ENCODE measurements at regions not wholly inside any gene's neighbourhood (a gene's known extent, or its start where the extent isn't known, plus 50 kb on each side); places are given as distances from the start of the nearest gene placed in this dataset.
"Not testable (repeated sequence)": the region's sequence is repeated elsewhere in the genome, so short reads cannot be mapped to it uniquely, and the experiment has no call there.

- Histone ChIP-seq H3K27me3 (ENCODE audit: insufficient read depth, low read length, poor library complexity) (no peaks in the 10 kb centered on the region), H3K56ac (ENCODE audit: low read length) (no peak overlapping the region), H3K79me2 (ENCODE audit: control insufficient read depth, insufficient read depth, low read length) (no peaks in the 10 kb centered on the region), H3K4me1 (ENCODE audit: control insufficient read depth, low read depth, low read length) (no peaks in the 10 kb centered on the region), H3K4me2 (ENCODE audit: low read length) (no peak overlapping the region), H3K36me3 (ENCODE audit: control insufficient read depth, insufficient read depth, low read length) (no peaks in the 10 kb centered on the region), H3K4me3 (ENCODE audit: low read length) (no peak overlapping the region), H3K4ac (ENCODE audit: low read depth, low read length) (no peak overlapping the region), H3K9ac (ENCODE audit: low read length) (no peak overlapping the region), H4K5ac (ENCODE audit: low read length) (no peak overlapping the region), H3K23ac (ENCODE audit: low read length) (no peak overlapping the region), H2BK15ac (replicated peaks; ENCODE audit: low read depth) (no peak overlapping the region), H4K8ac (ENCODE audit: low read depth, low read length) (no peak overlapping the region), H3K79me1 (ENCODE audit: low read length) (no peaks in the 10 kb centered on the region), H3K27ac (ENCODE audit: low read depth, low read length) (no peak overlapping the region), H2AK5ac (ENCODE audit: low read length) (no peak overlapping the region), H3K18ac (ENCODE audit: low read length) (no peak overlapping the region), H2BK5ac (ENCODE audit: low read length) (no peak overlapping the region), H2BK120ac (ENCODE audit: low read depth, low read length) (no peak overlapping the region)
- no CpG with 5 or more reads among the region's 4 CpGs for whole genome bisulfite sequencing (ENCODE audit: extremely low coverage, insufficient coverage, low lambda C conversion rate)
- DNase-seq = no peak
Measured at GRCh38 chr10:125256026-125256425, 95.7 kb upstream of the CTBP2 start.

GRCh38 chr10:125252937-125253336 lies 92.6 kb upstream of the CTBP2 start:
- no peak overlapping the region for H2BK15ac ChIP-seq (replicated peaks; ENCODE audit: low read depth)
- H3K56ac ChIP-seq (ENCODE audit: low read length) = no peak overlapping the region
- H2AK5ac ChIP-seq (ENCODE audit: low read length) = no peak overlapping the region
- H2BK5ac ChIP-seq (ENCODE audit: low read length) = no peak overlapping the region
- H3K79me2 ChIP-seq (ENCODE audit: control insufficient read depth, insufficient read depth, low read length) = no peaks in the 10 kb centered on the region
- no peak overlapping the region for H3K4me3 ChIP-seq (ENCODE audit: low read length)
- no peaks in the 10 kb centered on the region for H3K4me1 ChIP-seq (ENCODE audit: control insufficient read depth, low read depth, low read length)
- H3K4me2 ChIP-seq (ENCODE audit: low read length) = no peak overlapping the region
- DNase-seq = no peak
- H2BK120ac ChIP-seq (ENCODE audit: low read depth, low read length) = no peak overlapping the region
- no peak overlapping the region for H3K18ac ChIP-seq (ENCODE audit: low read length)
- no peaks in the 10 kb centered on the region for H3K27me3 ChIP-seq (ENCODE audit: insufficient read depth, low read length, poor library complexity)
- 100% methylated on average over 1 of the region's 2 CpGs for WGBS (ENCODE audit: extremely low coverage, insufficient coverage, low lambda C conversion rate)
- H3K4ac ChIP-seq (ENCODE audit: low read depth, low read length) = no peak overlapping the region
- H4K8ac ChIP-seq (ENCODE audit: low read depth, low read length) = no peak overlapping the region
- no peak overlapping the region for H3K23ac ChIP-seq (ENCODE audit: low read length)
- H3K79me1 ChIP-seq (ENCODE audit: low read length) = no peaks in the 10 kb centered on the region
- no peaks in the 10 kb centered on the region for H3K36me3 ChIP-seq (ENCODE audit: control insufficient read depth, insufficient read depth, low read length)
- no peak overlapping the region for H3K27ac ChIP-seq (ENCODE audit: low read depth, low read length)
- H4K5ac ChIP-seq (ENCODE audit: low read length) = no peak overlapping the region
- H3K9ac ChIP-seq (ENCODE audit: low read length) = no peak overlapping the region

- H3K18ac ChIP-seq (ENCODE audit: low read length); DNase-seq; H3K4me3 ChIP-seq (ENCODE audit: low read length); H3K9ac ChIP-seq (ENCODE audit: low read length); H3K4me2 ChIP-seq (ENCODE audit: low read length); H3K23ac ChIP-seq (ENCODE audit: low read length); H3K56ac ChIP-seq (ENCODE audit: low read length); H3K36me3 ChIP-seq (ENCODE audit: control insufficient read depth, insufficient read depth, low read length); H3K79me1 ChIP-seq (ENCODE audit: low read length); H2BK120ac ChIP-seq (ENCODE audit: low read depth, low read length); H3K27me3 ChIP-seq (ENCODE audit: insufficient read depth, low read length, poor library complexity); H3K4ac ChIP-seq (ENCODE audit: low read depth, low read length); H2BK15ac ChIP-seq (replicated peaks; ENCODE audit: low read depth); H3K4me1 ChIP-seq (ENCODE audit: control insufficient read depth, low read depth, low read length); H4K5ac ChIP-seq (ENCODE audit: low read length); H2AK5ac ChIP-seq (ENCODE audit: low read length); H3K27ac ChIP-seq (ENCODE audit: low read depth, low read length); H4K8ac ChIP-seq (ENCODE audit: low read depth, low read length); H2BK5ac ChIP-seq (ENCODE audit: low read length); H3K79me2 ChIP-seq (ENCODE audit: control insufficient read depth, insufficient read depth, low read length): not testable (repeated sequence)
- WGBS (ENCODE audit: extremely low coverage, insufficient coverage, low lambda C conversion rate) = no CpG with 5 or more reads among the region's 4 CpGs
Measured at GRCh38 chr10:125250834-125251233, 90.5 kb upstream of the CTBP2 start.

- Histone ChIP-seq H2BK5ac (ENCODE audit: low read length) (no peak overlapping the region), H3K56ac (ENCODE audit: low read length) (no peak overlapping the region), H3K36me3 (ENCODE audit: control insufficient read depth, insufficient read depth, low read length) (no peaks in the 10 kb centered on the region), H2BK15ac (replicated peaks; ENCODE audit: low read depth) (no peak overlapping the region), H3K18ac (ENCODE audit: low read length) (no peak overlapping the region), H3K23ac (ENCODE audit: low read length) (no peak overlapping the region), H3K79me2 (ENCODE audit: control insufficient read depth, insufficient read depth, low read length) (no peaks in the 10 kb centered on the region), H2BK120ac (ENCODE audit: low read depth, low read length) (no peak overlapping the region), H4K5ac (ENCODE audit: low read length) (no peak overlapping the region), H3K4me3 (ENCODE audit: low read length) (no peak overlapping the region), H3K79me1 (ENCODE audit: low read length) (no peaks in the 10 kb centered on the region), H2AK5ac (ENCODE audit: low read length) (no peak overlapping the region), H3K27me3 (ENCODE audit: insufficient read depth, low read length, poor library complexity) (no peaks in the 10 kb centered on the region), H3K9ac (ENCODE audit: low read length) (no peak overlapping the region), H3K4me2 (ENCODE audit: low read length) (no peak overlapping the region), H3K27ac (ENCODE audit: low read depth, low read length) (no peak overlapping the region), H4K8ac (ENCODE audit: low read depth, low read length) (no peak overlapping the region), H3K4me1 (ENCODE audit: control insufficient read depth, low read depth, low read length) (no peaks in the 10 kb centered on the region), H3K4ac (ENCODE audit: low read depth, low read length) (no peak overlapping the region)
- WGBS (ENCODE audit: extremely low coverage, insufficient coverage, low lambda C conversion rate) = no CpG with 5 or more reads among the region's 6 CpGs
- DNase-seq = no peak
Measured at GRCh38 chr10:125249948-125250347, 89.6 kb upstream of the CTBP2 start.

- WGBS (ENCODE audit: extremely low coverage, insufficient coverage, low lambda C conversion rate) = no CpG with 5 or more reads among the region's 3 CpGs
- no peak overlapping the region for H3K4ac ChIP-seq (ENCODE audit: low read depth, low read length)
- H2AK5ac ChIP-seq (ENCODE audit: low read length) = no peak overlapping the region
- H3K79me2 ChIP-seq (ENCODE audit: control insufficient read depth, insufficient read depth, low read length) = no peaks in the 10 kb centered on the region
- H3K79me1 ChIP-seq (ENCODE audit: low read length) = no peaks in the 10 kb centered on the region
- H4K8ac ChIP-seq (ENCODE audit: low read depth, low read length) = no peak overlapping the region
- H2BK5ac ChIP-seq (ENCODE audit: low read length) = no peak overlapping the region
- no peak overlapping the region for H3K23ac ChIP-seq (ENCODE audit: low read length)
- H3K27ac ChIP-seq (ENCODE audit: low read depth, low read length) = no peak overlapping the region
- no peak overlapping the region for H4K5ac ChIP-seq (ENCODE audit: low read length)
- no peak overlapping the region for H3K18ac ChIP-seq (ENCODE audit: low read length)
- DNase-seq = no peak
- no peaks in the 10 kb centered on the region for H3K4me1 ChIP-seq (ENCODE audit: control insufficient read depth, low read depth, low read length)
- no peak overlapping the region for H3K4me3 ChIP-seq (ENCODE audit: low read length)
- H3K27me3 ChIP-seq (ENCODE audit: insufficient read depth, low read length, poor library complexity) = no peaks in the 10 kb centered on the region
- H2BK120ac ChIP-seq (ENCODE audit: low read depth, low read length) = no peak overlapping the region
- H3K36me3 ChIP-seq (ENCODE audit: control insufficient read depth, insufficient read depth, low read length) = no peaks in the 10 kb centered on the region
- H3K56ac ChIP-seq (ENCODE audit: low read length) = no peak overlapping the region
- H3K9ac ChIP-seq (ENCODE audit: low read length) = no peak overlapping the region
- H3K4me2 ChIP-seq (ENCODE audit: low read length) = no peak overlapping the region
- no peak overlapping the region for H2BK15ac ChIP-seq (replicated peaks; ENCODE audit: low read depth)
Measured at GRCh38 chr10:125248489-125248888, 88.1 kb upstream of the CTBP2 start.

- H2BK5ac ChIP-seq (ENCODE audit: low read length) = no peak overlapping the region
- H3K9ac ChIP-seq (ENCODE audit: low read length) = no peak overlapping the region
- no peak overlapping the region for H3K23ac ChIP-seq (ENCODE audit: low read length)
- H3K36me3 ChIP-seq (ENCODE audit: control insufficient read depth, insufficient read depth, low read length) = no peaks in the 10 kb centered on the region
- WGBS (ENCODE audit: extremely low coverage, insufficient coverage, low lambda C conversion rate) = no CpG with 5 or more reads among the region's 8 CpGs
- H3K4me3 ChIP-seq (ENCODE audit: low read length) = no peak overlapping the region
- no peak overlapping the region for H3K27ac ChIP-seq (ENCODE audit: low read depth, low read length)
- H3K18ac ChIP-seq (ENCODE audit: low read length) = no peak overlapping the region
- H4K8ac ChIP-seq (ENCODE audit: low read depth, low read length) = no peak overlapping the region
- no peak overlapping the region for H2BK120ac ChIP-seq (ENCODE audit: low read depth, low read length)
- no peak for DNase-seq
- no peak overlapping the region for H4K5ac ChIP-seq (ENCODE audit: low read length)
- H3K4ac ChIP-seq (ENCODE audit: low read depth, low read length) = no peak overlapping the region
- no peak overlapping the region for H2BK15ac ChIP-seq (replicated peaks; ENCODE audit: low read depth)
- H3K79me2 ChIP-seq (ENCODE audit: control insufficient read depth, insufficient read depth, low read length) = no peaks in the 10 kb centered on the region
- H2AK5ac ChIP-seq (ENCODE audit: low read length) = no peak overlapping the region
- H3K79me1 ChIP-seq (ENCODE audit: low read length) = no peaks in the 10 kb centered on the region
- no peaks in the 10 kb centered on the region for H3K4me1 ChIP-seq (ENCODE audit: control insufficient read depth, low read depth, low read length)
- H3K4me2 ChIP-seq (ENCODE audit: low read length) = no peak overlapping the region
- no peak overlapping the region for H3K56ac ChIP-seq (ENCODE audit: low read length)
- H3K27me3 ChIP-seq (ENCODE audit: insufficient read depth, low read length, poor library complexity) = no peaks in the 10 kb centered on the region
Measured at GRCh38 chr10:125247576-125247975, 87.2 kb upstream of the CTBP2 start.

Data from mesendoderm (in vitro differentiated cells).